HG03457 (cell line): ENCODE measurements at regions not wholly inside any gene's neighbourhood (a gene's known extent, or its start where the extent isn't known, plus 50 kb on each side); places are given as distances from the start of the nearest gene placed in this dataset.
"Not testable (repeated sequence)": the region's sequence is repeated elsewhere in the genome, so short reads cannot be mapped to it uniquely, and the experiment has no call there.

Experiments used
- ATAC-seq: cut with Tn5 transposase; IDR thresholded peaks from one replicate; pipeline ENCODE4 v1.9.1; 2021; ENCODE audit warnings: moderate number of reproducible peaks; ENCODE audit not compliant: unreplicated experiment

DNA sequence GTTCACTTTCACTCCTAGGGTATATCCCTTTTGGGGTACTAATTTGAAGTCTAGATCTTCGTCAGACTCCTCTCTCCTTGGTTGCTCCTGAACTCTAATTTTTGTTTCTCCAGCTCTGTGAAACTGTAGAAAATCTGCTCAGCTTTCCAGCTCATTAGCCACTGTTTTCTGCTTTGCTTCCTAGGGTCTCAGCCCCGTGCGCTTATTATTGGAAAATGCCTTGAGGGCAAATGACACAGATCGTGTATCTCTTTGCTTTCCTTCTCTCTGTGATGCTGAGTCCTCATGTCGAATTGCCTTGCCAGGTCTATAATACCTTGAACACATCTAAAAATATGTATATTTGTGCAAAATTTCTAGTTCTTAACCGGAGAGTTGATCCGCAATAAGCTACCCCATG, 731.1 kb downstream of the EDEM1 start:
- no peak for ATAC-seq

GRCh38 chr3:5929027-5929426, 741.5 kb downstream of the EDEM1 start:
- no peak for ATAC-seq

- ATAC-seq: not testable (repeated sequence)
Observed at GRCh38 chr3:5944061-5944460, 756.6 kb downstream of the EDEM1 start.

DNA sequence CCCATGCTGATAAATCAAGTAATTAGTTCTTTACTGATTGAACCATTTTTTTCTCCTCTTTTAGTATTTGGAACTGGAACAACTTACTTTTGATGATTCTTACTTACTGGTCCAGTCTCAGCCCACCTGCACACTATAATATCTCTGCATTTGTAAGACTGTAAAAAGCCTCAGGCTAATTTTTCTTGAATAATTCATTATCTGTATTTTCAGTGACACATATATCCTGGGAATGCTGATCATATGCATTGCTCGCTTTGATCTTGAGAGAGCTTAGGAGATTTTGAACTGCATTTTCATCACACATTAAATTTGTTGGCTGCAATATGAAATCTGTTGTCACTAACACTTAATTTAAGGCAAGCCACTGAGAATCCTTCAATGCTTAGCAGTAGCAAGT, 760.6 kb downstream of the EDEM1 start:
- ATAC-seq: no peak

GRCh38 chr3:5951026-5951425, 763.5 kb downstream of the EDEM1 start:
- ATAC-seq: no peak

DNA sequence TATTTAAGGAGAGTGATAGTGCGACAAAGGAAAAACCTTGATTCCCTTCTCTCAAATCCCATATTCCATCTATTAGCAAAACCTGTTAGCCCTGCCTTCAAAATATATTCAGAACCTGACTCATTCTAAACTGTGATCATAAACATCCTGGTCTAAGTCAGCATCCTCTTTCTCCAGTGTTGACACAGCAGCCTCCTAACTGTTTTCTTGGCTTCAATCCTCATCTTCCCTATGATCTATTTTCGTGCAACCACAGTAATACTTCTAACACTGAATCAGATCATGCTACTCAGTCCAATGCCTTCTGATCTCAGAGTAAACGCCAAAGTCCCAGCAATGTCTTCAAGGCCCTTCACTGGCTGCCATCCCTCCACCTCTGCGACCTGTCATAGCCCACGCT, 785.1 kb downstream of the EDEM1 start:
- ATAC-seq: no peak

GRCh38 chr3:5974630-5975322, 787.3 kb downstream of the EDEM1 start:
- ATAC-seq: no peak

GRCh38 chr3:5977331-5977730, 789.8 kb downstream of the EDEM1 start:
- ATAC-seq: no peak

DNA sequence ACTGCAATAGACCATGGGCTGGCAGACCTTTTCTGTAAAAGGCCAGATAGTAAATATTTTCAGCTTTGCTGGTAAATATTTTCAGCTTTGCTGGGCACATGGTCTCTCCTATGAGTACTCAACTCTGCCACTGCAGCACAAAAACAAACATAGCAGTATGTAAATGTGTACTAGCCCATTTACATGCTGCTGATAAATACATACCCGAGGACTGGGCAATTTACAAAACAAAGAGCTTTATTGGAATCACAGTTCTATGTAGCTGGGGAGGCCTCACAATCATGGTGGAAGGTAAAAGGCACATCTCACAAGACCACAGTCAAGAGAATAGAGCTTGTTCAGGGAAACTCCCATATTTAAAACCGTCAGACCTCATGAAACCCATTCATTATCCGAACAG, 793.0 kb downstream of the EDEM1 start:
- no peak for ATAC-seq

DNA sequence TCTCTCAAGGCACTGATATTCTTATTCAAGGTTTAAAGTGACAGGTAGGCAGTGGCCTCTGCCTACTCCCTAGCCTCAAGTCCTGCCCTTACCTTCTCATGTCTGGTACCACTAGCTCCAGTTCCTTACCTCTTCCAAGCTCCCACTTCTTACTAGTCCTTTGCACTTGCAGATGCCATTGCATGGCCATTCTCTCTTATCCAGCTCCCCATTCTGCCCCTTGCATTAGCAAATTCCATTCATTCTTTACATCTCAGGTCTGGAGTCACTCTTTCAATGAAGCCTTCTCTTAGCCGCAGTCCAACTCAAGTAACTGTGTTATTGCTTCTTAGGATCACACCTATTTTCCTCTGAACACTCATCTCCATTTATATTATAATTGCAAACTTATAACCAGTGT, 807.1 kb downstream of the EDEM1 start:
- ATAC-seq: no peak

GRCh38 chr3:6018456-6018855, 830.9 kb downstream of the EDEM1 start:
- ATAC-seq: no peak

DNA sequence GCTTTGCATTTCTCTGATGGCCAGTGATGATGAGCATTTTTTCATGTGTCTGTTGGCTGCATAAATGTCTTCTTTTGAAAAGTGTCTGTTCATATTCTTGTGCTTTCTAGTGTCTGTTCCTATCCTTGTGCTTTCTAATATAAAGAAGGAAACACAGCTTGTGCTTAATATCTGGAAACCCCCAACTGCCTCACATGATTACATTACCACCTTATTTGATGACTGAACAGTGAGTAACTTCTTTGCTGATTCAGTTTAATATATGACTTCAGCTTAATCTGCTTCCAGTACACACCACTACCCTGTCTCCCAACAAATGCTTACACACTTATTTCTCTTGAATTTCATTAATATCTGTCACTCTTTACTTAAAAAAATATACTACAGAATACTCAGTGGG, 835.1 kb downstream of the EDEM1 start:
- ATAC-seq: no peak

DNA sequence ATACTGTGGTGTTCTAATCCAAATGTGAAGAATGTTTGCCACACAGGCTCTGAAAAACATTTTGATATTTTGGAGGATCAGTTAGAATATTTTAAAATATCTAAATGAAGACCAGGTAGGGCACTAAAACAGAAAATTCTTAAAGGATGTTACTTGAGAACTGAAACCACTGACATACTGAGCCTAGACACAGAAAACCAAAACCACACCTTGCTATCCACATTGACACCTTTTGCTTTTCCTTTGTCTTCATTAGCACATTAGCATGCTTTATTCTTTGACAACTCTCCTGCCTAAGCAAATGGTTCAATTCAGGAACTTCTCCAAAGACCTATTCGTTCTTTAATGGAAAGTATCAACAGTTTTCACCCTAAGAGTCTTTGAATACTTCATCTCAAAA, 835.9 kb upstream of the GRM7 start:
- ATAC-seq: no peak

DNA sequence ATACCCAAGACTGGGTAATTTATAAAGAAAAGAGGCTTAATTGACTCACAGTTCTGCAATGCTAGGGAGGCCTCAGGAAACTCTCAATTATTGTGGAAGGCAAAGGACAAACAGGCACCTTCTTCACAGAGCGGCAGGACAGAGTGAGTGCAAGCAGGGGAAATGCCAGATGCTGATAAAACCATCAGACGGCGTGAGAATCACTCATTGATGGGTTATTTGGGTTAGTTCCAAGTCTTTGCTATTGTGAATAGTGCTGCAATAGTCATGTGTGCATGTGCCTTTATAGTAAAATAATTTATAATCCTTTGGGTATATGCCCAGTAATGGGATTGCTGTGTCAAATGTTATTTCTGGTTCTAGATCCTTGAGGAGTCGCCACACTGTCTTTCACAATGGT, 830.3 kb upstream of the GRM7 start:
- not testable (repeated sequence) for ATAC-seq

DNA sequence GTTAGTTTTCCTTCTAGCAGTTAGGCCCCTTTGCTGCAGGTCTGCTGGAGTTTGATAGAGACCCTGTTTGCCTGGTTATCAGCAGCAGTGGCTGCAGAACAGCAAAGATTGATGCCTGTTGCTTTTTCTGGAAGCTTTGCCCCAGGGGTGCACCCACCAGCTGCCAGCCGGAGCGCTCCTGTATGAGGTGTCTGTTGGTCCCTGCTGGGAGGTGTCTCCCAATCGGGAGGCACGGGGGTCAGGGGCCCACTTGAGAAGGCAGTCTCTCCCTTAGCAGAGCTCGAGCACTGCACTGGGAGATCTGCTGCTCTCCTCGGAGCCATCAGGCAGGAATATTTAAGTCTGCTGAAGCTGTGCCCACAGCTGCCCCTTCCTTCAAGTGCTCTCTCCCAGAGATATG, 825.3 kb upstream of the GRM7 start:
- no peak for ATAC-seq

- no peak for ATAC-seq
Observed at GRCh38 chr3:6039971-6040370, 820.9 kb upstream of the GRM7 start.

DNA sequence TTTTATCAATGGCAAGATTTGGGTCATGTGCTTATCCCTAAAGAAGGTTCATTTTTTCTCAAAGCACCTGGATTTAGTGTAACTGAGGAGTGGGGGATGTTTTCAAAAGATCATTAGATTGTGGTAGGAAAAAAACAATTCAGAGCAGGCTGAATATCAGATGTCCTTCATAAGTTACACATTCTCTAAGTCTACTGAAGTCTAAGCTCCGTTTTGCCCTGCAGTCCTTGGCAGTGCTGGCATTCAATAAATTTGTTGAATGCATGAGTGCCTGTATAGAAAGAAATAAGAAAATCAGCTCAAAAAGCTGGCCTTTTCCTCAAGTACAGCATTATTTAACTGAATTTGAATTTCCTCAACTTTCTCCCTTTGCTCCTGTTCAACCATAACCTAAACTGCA, 819.0 kb upstream of the GRM7 start:
- ATAC-seq: no peak

DNA sequence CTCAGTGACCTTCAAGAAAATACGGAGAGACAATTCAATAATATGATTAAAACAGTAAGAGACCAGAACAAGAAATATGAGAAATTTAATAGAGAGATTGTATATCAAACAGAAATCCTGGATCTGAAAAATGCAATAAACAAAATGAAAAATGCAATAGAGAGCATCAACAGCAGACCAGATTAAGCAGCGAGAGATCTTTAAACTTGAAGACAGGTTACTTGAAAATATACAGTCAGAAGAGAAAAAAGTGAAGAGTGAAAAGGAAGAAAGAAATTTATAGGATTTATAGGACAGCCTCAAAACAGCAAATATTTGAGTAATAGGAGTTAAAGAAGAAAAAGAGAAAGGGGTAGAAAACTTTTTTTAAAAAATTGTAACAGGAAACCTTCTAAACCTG, 813.9 kb upstream of the GRM7 start:
- ATAC-seq: no peak

GRCh38 chr3:6060251-6060650, 800.7 kb upstream of the GRM7 start:
- no peak for ATAC-seq

GRCh38 chr3:6062261-6063187, 798.4 kb upstream of the GRM7 start:
- ATAC-seq: no peak

DNA sequence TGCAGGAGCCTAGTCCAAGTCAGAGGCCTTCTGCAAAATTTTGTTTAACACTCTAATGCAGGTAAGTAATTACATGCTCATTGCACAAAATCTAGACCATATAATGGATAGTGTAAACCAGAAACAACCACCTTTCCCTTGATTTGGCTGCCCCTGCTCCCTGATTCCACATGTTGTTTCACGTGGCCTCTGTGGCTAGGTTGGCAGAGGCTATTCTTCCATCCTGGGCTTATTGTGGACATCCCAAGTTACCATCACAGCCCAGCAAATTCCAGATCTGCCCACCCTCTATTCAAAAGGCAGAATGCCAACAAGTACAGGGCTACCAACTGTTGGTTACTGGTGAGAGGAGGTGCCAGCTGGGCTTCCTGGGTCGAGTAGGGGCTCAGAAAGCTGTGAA, 794.5 kb upstream of the GRM7 start:
- no peak for ATAC-seq

DNA sequence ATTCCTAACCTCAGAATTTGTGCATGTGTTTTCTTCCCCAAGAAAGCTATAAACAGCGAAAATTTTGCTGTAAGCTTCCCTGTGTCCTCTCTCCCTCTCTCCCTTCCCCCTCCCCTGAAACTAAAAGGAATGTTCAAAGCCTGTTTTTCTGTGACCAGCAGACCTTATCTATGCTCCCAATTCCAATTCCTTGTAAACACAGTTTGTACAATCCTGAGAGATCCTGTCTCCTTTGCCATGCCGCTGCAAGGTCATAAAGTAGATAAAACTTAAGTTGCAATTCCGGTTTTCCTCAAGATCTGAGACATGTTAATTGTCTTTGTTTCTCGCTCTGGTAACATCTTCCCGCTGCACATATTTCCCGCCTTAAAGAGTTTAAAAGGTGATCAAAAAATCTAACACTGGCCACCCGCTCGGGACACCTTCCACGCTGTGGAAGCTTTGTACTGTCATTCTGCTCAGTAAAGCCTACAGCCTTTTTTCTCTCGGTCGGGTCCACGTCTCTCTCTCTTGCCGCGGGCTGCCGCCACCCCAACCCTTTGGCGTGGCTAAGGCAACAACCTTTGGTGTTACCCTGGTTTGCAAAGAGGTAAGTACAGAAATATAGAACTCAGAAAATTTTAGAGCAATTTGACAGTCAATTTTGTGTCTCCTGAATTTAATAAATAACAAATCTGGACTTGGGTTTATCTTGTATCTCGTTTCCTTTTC, 793.9 kb upstream of the GRM7 start:
- ATAC-seq: not testable (repeated sequence)
